IMR-90 (cell line): ENCODE measurements at regions not wholly inside any gene's neighbourhood (a gene's known extent, or its start where the extent isn't known, plus 50 kb on each side); places are given as distances from the start of the nearest gene placed in this dataset.

Experiments used
- ATAC-seq: fragments of 200-7000 bp; cut with Tn5 transposase; 2 replicates; pipeline ENCODE4 v1.9.1; 2020; ENCODE audit warnings: low read depth, mild to moderate bottlenecking, moderate library complexity
- BruUV-seq: library from RNA; stranded (reverse); fragments of 400-500 nt; replicated peaks from 2 replicates; lab custom pipeline; 2021; lab: Mats Ljungman, UMichigan
- CTCF ChIA-PET: fragments of 300-600 bp; formaldehyde crosslinking; extraction: SDS; loops from one replicate; lab custom pipeline; 2021; ENCODE audit warnings: antibody characterized with exemption; lab: Yijun Ruan, JAX
- POLR2A ChIA-PET: fragments of 300-600 bp; sonication (Branson Sonifier 250); formaldehyde crosslinking; loops from one replicate; lab custom pipeline; 2022; ENCODE audit warnings: antibody characterized with exemption; ENCODE audit not compliant: unreplicated experiment; lab: Charles Lee
- DNase-seq: peaks from one replicate; pipeline ENCODE4 v3.0.0; 2013
- H2AFZ ChIP-seq: replicated peaks from 2 replicates; pipeline ENCODE3; 2013; ENCODE audit warnings: low read length, mild to moderate bottlenecking; ENCODE audit not compliant: poor library complexity
- H2AK5ac ChIP-seq: 2 replicates; pipeline ENCODE4 v1.6.1; 2013; ENCODE audit warnings: low read depth, low read length, inconsistent platforms
- H2AK9ac ChIP-seq: replicated peaks from 2 replicates; pipeline ENCODE3; 2013; ENCODE audit warnings: mild to moderate bottlenecking, low read depth, low read length, moderate library complexity; ENCODE audit not compliant: poor library complexity
- H2BK120ac ChIP-seq: 2 replicates; pipeline ENCODE4 v1.6.1; 2013; ENCODE audit warnings: low read depth, low read length, inconsistent platforms
- H2BK15ac ChIP-seq: 3 replicates; pipeline ENCODE4 v1.6.1; 2013; ENCODE audit warnings: low read depth, low read length, inconsistent platforms
- H2BK20ac ChIP-seq: 2 replicates; pipeline ENCODE4 v1.6.1; 2013; ENCODE audit warnings: low read depth, mild to moderate bottlenecking, inconsistent platforms, low read length, moderate library complexity
- H2BK5ac ChIP-seq: 2 replicates; pipeline ENCODE4 v1.6.1; 2013; ENCODE audit warnings: mild to moderate bottlenecking, low read depth, low read length, inconsistent platforms; ENCODE audit not compliant: poor library complexity, severe bottlenecking
- H3K14ac ChIP-seq: replicated peaks from 2 replicates; pipeline ENCODE4 v1.6.1; 2013; ENCODE audit warnings: low read depth, low read length, inconsistent platforms
- H3K18ac ChIP-seq: 2 replicates; pipeline ENCODE4 v1.6.1; 2013; ENCODE audit warnings: low read depth, low read length, control low read depth
- H3K23ac ChIP-seq: 2 replicates; pipeline ENCODE4 v1.6.1; 2013; ENCODE audit warnings: low read depth, low read length, inconsistent platforms
- H3K27ac ChIP-seq: 2 replicates; pipeline ENCODE4 v1.5.1; 2013; ENCODE audit warnings: mild to moderate bottlenecking, control low read depth, low read length; ENCODE audit not compliant: insufficient read depth
- H3K27me3 ChIP-seq: 2 replicates; pipeline ENCODE4 v1.6.1; 2013; ENCODE audit warnings: low read length; ENCODE audit not compliant: control insufficient read depth, insufficient read depth
- H3K36me3 ChIP-seq: 2 replicates; pipeline ENCODE4 v1.6.1; 2013; ENCODE audit warnings: low read length, mixed read lengths; ENCODE audit not compliant: control insufficient read depth, insufficient read depth
- H3K4ac ChIP-seq: 2 replicates; pipeline ENCODE4 v1.6.1; 2013; ENCODE audit warnings: low read depth, low read length, inconsistent platforms
- H3K4me1 ChIP-seq: 2 replicates; pipeline ENCODE4 v1.6.1; 2013; ENCODE audit warnings: low read length, mixed read lengths; ENCODE audit not compliant: control insufficient read depth, insufficient read depth
- H3K4me2 ChIP-seq: 2 replicates; pipeline ENCODE4 v1.6.1; 2013; ENCODE audit warnings: low read depth, mild to moderate bottlenecking, control low read depth, low read length, moderate library complexity
- H3K4me3 ChIP-seq: 2 replicates; pipeline ENCODE4 v1.5.1; 2013; ENCODE audit warnings: low read depth, mild to moderate bottlenecking, control low read depth, low read length, moderate library complexity; ENCODE audit not compliant: insufficient read depth
- H3K56ac ChIP-seq: 2 replicates; pipeline ENCODE4 v1.6.1; 2013; ENCODE audit warnings: low read length, inconsistent platforms; ENCODE audit not compliant: insufficient read depth; ENCODE audit errors: extremely low read depth
- H3K79me1 ChIP-seq, 2 experiments: 2 replicates each; pipeline ENCODE4 v1.6.1; 2013; ENCODE audit warnings: low read length in 2 of 2, inconsistent platforms in 1 of 2, low read depth in 1 of 2
- H3K9ac ChIP-seq: 2 replicates; pipeline ENCODE4 v1.6.1; 2013; ENCODE audit warnings: low read depth, low read length, control low read depth
- H3K9me1 ChIP-seq: 2 replicates; pipeline ENCODE4 v1.6.1; 2013; ENCODE audit warnings: low read length, inconsistent platforms; ENCODE audit not compliant: insufficient read depth
- H3K9me3 ChIP-seq: 2 replicates; pipeline ENCODE4 v1.6.1; 2013; ENCODE audit warnings: low read length; ENCODE audit not compliant: control insufficient read depth, insufficient read depth
- H4K20me1 ChIP-seq: 2 replicates; pipeline ENCODE4 v1.6.1; 2013; ENCODE audit warnings: low read length, inconsistent platforms; ENCODE audit not compliant: insufficient read depth
- H4K5ac ChIP-seq: 2 replicates; pipeline ENCODE4 v1.6.1; 2013; ENCODE audit warnings: mild to moderate bottlenecking, low read depth, low read length, control low read depth
- H4K8ac ChIP-seq, 2 experiments: 2 replicates each; pipeline ENCODE4 v1.6.1; 2013; ENCODE audit warnings: low read depth in 2 of 2, low read length in 2 of 2, control low read depth in 1 of 2, inconsistent platforms in 1 of 2
- H4K91ac ChIP-seq: 2 replicates; pipeline ENCODE4 v1.6.1; 2013; ENCODE audit warnings: low read depth, low read length, inconsistent platforms; ENCODE audit not compliant: insufficient read depth
- BHLHE40 ChIP-seq: fragments of 150-350 bp; IDR thresholded peaks from 2 replicates; pipeline ENCODE4 v1.6.1; 2016; ENCODE audit warnings: mild to moderate bottlenecking, low read depth, low read length
- CEBPB ChIP-seq: IDR thresholded peaks from 2 replicates; pipeline ENCODE4 v1.6.1; 2012; ENCODE audit warnings: low read depth, low read length, improper control_type of control experiment
- CHD1 ChIP-seq: IDR thresholded peaks from 2 replicates; pipeline ENCODE4 v1.6.1; 2012; ENCODE audit warnings: low read depth, low read length, improper control_type of control experiment
- ELK1 ChIP-seq: fragments of 150-350 bp; IDR thresholded peaks from 2 replicates; pipeline ENCODE4 v1.6.1; 2016; ENCODE audit warnings: low read depth, mild to moderate bottlenecking, low read length, moderate library complexity, borderline replicate concordance
- FOS ChIP-seq: fragments of 150-350 bp; IDR thresholded peaks from 2 replicates; pipeline ENCODE4 v1.6.1; 2016; ENCODE audit warnings: low read depth, low read length
- MAZ ChIP-seq: IDR thresholded peaks from 2 replicates; pipeline ENCODE4 v1.6.1; 2012; ENCODE audit warnings: low read depth, mild to moderate bottlenecking, low read length, improper control_type of control experiment, moderate library complexity, borderline replicate concordance
- NFE2L2 ChIP-seq: fragments of 150-350 bp; IDR thresholded peaks from 2 replicates; pipeline ENCODE4 v1.6.1; 2016; ENCODE audit warnings: low read depth, mild to moderate bottlenecking, low read length
- POLR2A ChIP-seq: IDR thresholded peaks from 2 replicates; pipeline ENCODE4 v1.6.1; 2012; ENCODE audit warnings: mild to moderate bottlenecking, low read depth, low read length
- RAD21 ChIP-seq: IDR thresholded peaks from 2 replicates; pipeline ENCODE4 v1.6.1; 2012; ENCODE audit warnings: low read length, improper control_type of control experiment
- RCOR1 ChIP-seq: IDR thresholded peaks from 2 replicates; pipeline ENCODE4 v1.6.1; 2012; ENCODE audit warnings: mild to moderate bottlenecking, low read length, improper control_type of control experiment; ENCODE audit not compliant: insufficient replicate concordance
- SMC3 ChIP-seq: fragments of 150-350 bp; IDR thresholded peaks from 2 replicates; pipeline ENCODE4 v1.6.1; 2016; ENCODE audit warnings: low read depth, mild to moderate bottlenecking, antibody characterized with exemption, low read length, moderate library complexity
- WGBS, 2 experiments: methylation state at CpG; one replicate each; pipeline versions ENCODE4 v1.1.5 to v1.1.7; 2013; ENCODE audit warnings: missing lambda C conversion rate in 2 of 2; ENCODE audit not compliant: insufficient read length in 1 of 2; ENCODE audit errors: extremely low coverage in 2 of 2; 5-methylcytosine and 5-hydroxymethylcytosine counted together
- dilution Hi-C: fragments of 300-500 bp; cut with HindIII; formaldehyde crosslinking; loops from one replicate; pipeline ENCODE4 v1.14.3; 2018; ENCODE audit warnings: low sequenced_read_pairs; ENCODE audit not compliant: unreplicated experiment
- in situ Hi-C: fragments of 300-500 bp; cut with MboI; formaldehyde crosslinking; loops from 3 replicates; pipeline ENCODE4 v1.14.3; 2019; ENCODE audit warnings: low sequenced_read_pairs, inconsistent platforms, mixed read lengths
- intact Hi-C: fragments of 100-400 bp; cut with micrococcal nuclease; formaldehyde crosslinking; loops from 2 replicates; pipeline ENCODE4 v1.10.0; 2022

- Histone ChIP-seq H3K18ac (no peak overlapping the region), H4K5ac (no peak overlapping the region), H3K4me3 (no peak overlapping the region), H3K9me1 (no peaks in the 10 kb centered on the region), H2AK5ac (no peak overlapping the region), H3K4ac (no peak overlapping the region), H2BK5ac (no peak overlapping the region), H4K8ac (no peak overlapping the region), H3K56ac (no peak overlapping the region), H3K79me1 (no peaks in the 10 kb centered on the region), H3K23ac (no peak overlapping the region), H4K20me1 (no peaks in the 10 kb centered on the region), H2BK120ac (no peak overlapping the region), H3K4me1 (no peaks in the 10 kb centered on the region), H3K36me3 (no peaks in the 10 kb centered on the region), H3K9me3 (no peaks in the 10 kb centered on the region), H3K14ac (no peak overlapping the region), H4K91ac (no peak overlapping the region), H2AK9ac (no peak overlapping the region), H2BK20ac (no peak overlapping the region), H3K27ac (no peak overlapping the region), H3K9ac (no peak overlapping the region), H2BK15ac (no peak overlapping the region), H3K4me2 (no peak overlapping the region), H2AFZ (no peak overlapping the region), H3K27me3 (peaks cover 33% of the 10 kb centered on the region)
- BruUV-seq, result no TSS peak
- intact Hi-C loops (no loop called here), dilution Hi-C loops (no loop called here), in situ Hi-C loops (no loop called here)
- ATAC-seq (no peak), DNase-seq (no peak)
- WGBS, 2 experiments, result 24% methylated on average over 4 of the region's 12 CpGs; no CpG with 5 or more reads in 1 of the 2 experiments
- no peak for TF ChIP-seq CHD1
- TF ChIP-seq SMC3, result no peak
- TF ChIP-seq POLR2A, result no peak
- no peak for TF ChIP-seq BHLHE40
- no peak for TF ChIP-seq RCOR1
- TF ChIP-seq FOS, result no peak
- TF ChIP-seq CEBPB, result no peak
- TF ChIP-seq MAZ, result no peak
- TF ChIP-seq RAD21, result no peak
- no peak for TF ChIP-seq NFE2L2
- TF ChIP-seq ELK1, result no peak
- ChIA-PET CTCF (no interaction called here), POLR2A (no interaction called here)
Measured at GRCh38 chr16:50462793-50463507, 85.2 kb upstream of the NKD1 start.
